Smooth muscle cell (in vitro differentiated cells): ENCODE measurements at regions not wholly inside any gene's neighbourhood (a gene's known extent, or its start where the extent isn't known, plus 50 kb on each side); places are given as distances from the start of the nearest gene placed in this dataset.

Source experiments
- DNase-seq: peaks from one replicate; lab custom pipeline; 2025; ENCODE audit not compliant: unreplicated experiment; lab: John Stamatoyannopoulos, UW
- H2AFZ ChIP-seq: fragments of 200-600 bp; sonication (generic); 2 replicates; pipeline ENCODE4 v1.6.0; 2016; ENCODE audit warnings: antibody characterized with exemption, low read depth, mild to moderate bottlenecking
- H3F3A ChIP-seq: fragments of 200-600 bp; sonication (generic); 2 replicates; pipeline ENCODE4 v1.6.0; 2017; ENCODE audit warnings: antibody characterized with exemption, low read depth
- H3K27ac ChIP-seq: fragments of 200-600 bp; sonication (generic); 2 replicates; pipeline ENCODE4 v1.5.1; 2016; ENCODE audit warnings: low read depth, mild to moderate bottlenecking
- H3K27me3 ChIP-seq: fragments of 200-600 bp; sonication (generic); 2 replicates; pipeline ENCODE4 v1.6.1; 2016; ENCODE audit warnings: low read depth, mild to moderate bottlenecking
- H3K36me3 ChIP-seq: fragments of 200-600 bp; sonication (generic); 2 replicates; pipeline ENCODE4 v1.5.1; 2016; ENCODE audit warnings: low read depth
- H3K4me1 ChIP-seq: fragments of 200-600 bp; sonication (generic); 2 replicates; pipeline ENCODE4 v1.5.1; 2016; ENCODE audit warnings: low read depth
- H3K4me2 ChIP-seq: fragments of 200-600 bp; sonication (generic); 2 replicates; pipeline ENCODE4 v1.6.0; 2016; ENCODE audit warnings: mild to moderate bottlenecking
- H3K4me3 ChIP-seq: fragments of 200-600 bp; sonication (generic); 2 replicates; pipeline ENCODE4 v1.5.1; 2016; ENCODE audit warnings: mild to moderate bottlenecking
- H3K79me2 ChIP-seq: fragments of 200-600 bp; sonication (generic); 2 replicates; pipeline ENCODE4 v1.6.0; 2016; ENCODE audit warnings: low read depth, mild to moderate bottlenecking
- H3K9ac ChIP-seq: fragments of 200-600 bp; sonication (generic); 2 replicates; pipeline ENCODE4 v1.6.0; 2016; ENCODE audit warnings: low read depth
- H3K9me3 ChIP-seq: fragments of 200-600 bp; sonication (generic); replicated peaks from 2 replicates; pipeline ENCODE4 v1.5.1; 2016; ENCODE audit warnings: low read depth
- H4K20me1 ChIP-seq: fragments of 200-600 bp; sonication (generic); 2 replicates; pipeline ENCODE4 v1.6.0; 2016; ENCODE audit warnings: low read depth
- CTCF ChIP-seq: fragments of 200-600 bp; sonication (generic); IDR thresholded peaks from 2 replicates; pipeline ENCODE4 v1.5.1; 2017; ENCODE audit warnings: borderline replicate concordance, mild to moderate bottlenecking, antibody characterized with exemption; ENCODE audit not compliant: insufficient read depth, poor library complexity, severe bottlenecking
- WGBS: methylation state at CpG from one replicate; pipeline ENCODE4 v1.1.7; 2016; ENCODE audit warnings: low lambda C conversion rate; 5-methylcytosine and 5-hydroxymethylcytosine counted together

DNA sequence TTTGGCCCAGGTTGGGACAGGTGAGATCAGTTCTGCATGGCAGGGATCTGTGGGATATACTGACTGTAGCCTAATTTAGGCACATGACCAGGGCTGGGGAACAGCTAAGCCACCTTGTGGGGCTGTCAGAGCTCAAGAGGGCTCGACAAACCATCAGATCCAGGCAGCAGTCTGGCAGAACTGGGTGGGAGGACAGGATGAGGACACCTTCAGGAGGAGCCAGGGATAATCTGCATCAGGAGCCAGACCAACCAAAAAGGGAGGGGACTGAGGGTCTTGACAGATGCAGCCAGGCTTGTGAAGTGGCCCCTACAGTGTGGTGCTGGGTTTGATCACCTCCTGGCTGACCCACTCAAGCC lies 123.4 kb downstream of the MAFB start:
- Histone ChIP-seq H3K27me3 (no peaks in the 10 kb centered on the region), H3K4me3 (no peak overlapping the region), H3K9ac (no peak overlapping the region), H2AFZ (no peak overlapping the region), H3K36me3 (no peaks in the 10 kb centered on the region), H3K27ac (peak overlapping the region; percentile 36), H4K20me1 (no peaks in the 10 kb centered on the region), H3K4me1 (no peaks in the 10 kb centered on the region), H3K4me2 (no peak overlapping the region), H3F3A (no peaks in the 10 kb centered on the region), H3K9me3 (no peaks in the 10 kb centered on the region), H3K79me2 (no peaks in the 10 kb centered on the region)
- DNase-seq: no peak
- WGBS: 75% methylated on average over 1 of the region's 1 CpG
- no peak for TF ChIP-seq CTCF

GRCh38 chr20:40565001-40565681 lies 123.9 kb downstream of the MAFB start:
- 45% methylated on average over 5 of the region's 6 CpGs for WGBS
- H3K27ac ChIP-seq: peak overlapping the region; percentile 36

DNA sequence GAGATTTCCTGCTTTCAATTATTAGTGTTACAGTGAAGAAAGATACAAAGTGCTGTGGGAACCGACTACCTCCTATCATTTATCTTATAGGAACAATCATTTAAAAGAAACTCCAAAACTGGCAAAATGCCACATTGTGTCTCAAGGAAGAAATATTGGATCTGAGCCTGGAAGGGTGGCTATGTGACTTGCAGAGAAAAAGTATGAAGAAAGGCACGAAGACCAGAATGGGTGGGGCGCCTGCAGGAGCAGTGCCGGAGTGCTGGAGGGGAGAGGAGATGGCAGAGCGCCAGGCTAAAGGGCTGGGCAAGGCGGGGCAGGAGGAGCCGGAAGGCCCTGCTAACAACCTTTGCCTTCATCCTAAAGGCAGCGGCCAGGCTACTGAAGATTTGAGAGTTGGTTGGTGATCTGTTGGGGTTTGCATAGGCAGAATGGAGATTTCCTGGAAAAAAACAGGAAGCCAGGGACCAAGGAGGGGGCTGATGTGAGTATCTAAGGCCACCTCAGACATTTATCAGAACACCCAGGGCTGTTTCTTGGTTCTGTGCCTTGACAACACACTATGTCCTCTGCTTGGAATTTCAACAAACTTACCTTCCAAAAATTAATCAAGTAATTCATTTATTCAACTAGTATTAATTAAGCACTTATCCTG lies 125.6 kb downstream of the MAFB start:
- no peaks in the 10 kb centered on the region for H3K79me2 ChIP-seq
- no peak overlapping the region for H3K9ac ChIP-seq
- no peak overlapping the region for H3K4me2 ChIP-seq
- no peak for DNase-seq
- no peak overlapping the region for H2AFZ ChIP-seq
- no peak overlapping the region for H3K27ac ChIP-seq
- no peaks in the 10 kb centered on the region for H4K20me1 ChIP-seq
- no peak overlapping the region for H3K4me3 ChIP-seq
- H3K9me3 ChIP-seq: no peaks in the 10 kb centered on the region
- no peaks in the 10 kb centered on the region for H3K27me3 ChIP-seq
- H3F3A ChIP-seq: no peaks in the 10 kb centered on the region
- 79% methylated on average over 8 of the region's 8 CpGs for WGBS
- no peaks in the 10 kb centered on the region for H3K4me1 ChIP-seq
- TF ChIP-seq CTCF: no peak
- H3K36me3 ChIP-seq: no peaks in the 10 kb centered on the region

More at GRCh38 chr20:40565001-40565681, 123.9 kb downstream of the MAFB start:
- no peak overlapping the region for H2AFZ ChIP-seq
- no peaks in the 10 kb centered on the region for H3K9me3 ChIP-seq
- H4K20me1 ChIP-seq: no peaks in the 10 kb centered on the region
- H3K4me2 ChIP-seq: no peak overlapping the region
- no peaks in the 10 kb centered on the region for H3K27me3 ChIP-seq
- H3K79me2 ChIP-seq: no peaks in the 10 kb centered on the region
- H3K9ac ChIP-seq: no peak overlapping the region
- no peak overlapping the region for H3K4me3 ChIP-seq
- DNase-seq: no peak
- TF ChIP-seq CTCF: no peak
- no peaks in the 10 kb centered on the region for H3F3A ChIP-seq
- no peaks in the 10 kb centered on the region for H3K36me3 ChIP-seq
- no peaks in the 10 kb centered on the region for H3K4me1 ChIP-seq

GRCh38 chr20:40562031-40562430 lies 127.0 kb downstream of the MAFB start:
- H3K79me2 ChIP-seq: no peaks in the 10 kb centered on the region
- H3K27me3 ChIP-seq: no peaks in the 10 kb centered on the region
- H3F3A ChIP-seq: no peaks in the 10 kb centered on the region
- H3K9ac ChIP-seq: no peak overlapping the region
- H2AFZ ChIP-seq: no peak overlapping the region
- H4K20me1 ChIP-seq: no peaks in the 10 kb centered on the region
- no peaks in the 10 kb centered on the region for H3K9me3 ChIP-seq
- H3K36me3 ChIP-seq: no peaks in the 10 kb centered on the region
- no peak for TF ChIP-seq CTCF
- peak overlapping the region; percentile 30 for H3K4me2 ChIP-seq
- DNase-seq: no peak
- H3K4me3 ChIP-seq: no peak overlapping the region
- peak overlapping the region; percentile 53 for H3K27ac ChIP-seq
- H3K4me1 ChIP-seq: no peaks in the 10 kb centered on the region
- WGBS: 32% methylated on average over 2 of the region's 2 CpGs
